ENCODE measurements at regions not wholly inside any gene's neighbourhood (a gene's known extent, or its start where the extent isn't known, plus 50 kb on each side); places are given as distances from the start of the nearest gene placed in this dataset.

GRCh38 chr12:58169826-58170225 lies 228.5 kb downstream of the ATP23 start:
- no peak overlapping the region for H3K4me3 ChIP-seq (replicated peaks; ENCODE audit: low read depth, low read length)
- TF ChIP-seq CTCF (IDR thresholded peaks at IDR 0.05; ENCODE audit: insufficient read depth, low read length, poor library complexity, severe bottlenecking), result no peak
- no peak for DNase-seq (ENCODE audit: extremely low read depth, insufficient read length)

GRCh38 chr12:58171914-58172313 lies 230.5 kb downstream of the ATP23 start:
- no peaks in the 10 kb centered on the region for H3K27me3 ChIP-seq (replicated peaks; ENCODE audit: control insufficient read depth, insufficient read depth, low read length)
- no peak for DNase-seq (ENCODE audit: extremely low read depth, insufficient read length)
- no peaks in the 10 kb centered on the region for H3K36me3 ChIP-seq (ENCODE audit: control insufficient read depth, insufficient read depth, low read length)
- no peak for TF ChIP-seq CTCF (IDR thresholded peaks at IDR 0.05; ENCODE audit: insufficient read depth, low read length, poor library complexity, severe bottlenecking)
- H3K4me3 ChIP-seq (replicated peaks; ENCODE audit: low read depth, low read length), result no peak overlapping the region

More at GRCh38 chr12:58169826-58170225, 228.5 kb downstream of the ATP23 start:
- Histone ChIP-seq H3K36me3 (ENCODE audit: control insufficient read depth, insufficient read depth, low read length) (no peaks in the 10 kb centered on the region), H3K27me3 (replicated peaks; ENCODE audit: control insufficient read depth, insufficient read depth, low read length) (no peaks in the 10 kb centered on the region; the same call in 1 of the 2 replicates)

GRCh38 chr12:58172433-58173073 lies 231.2 kb downstream of the ATP23 start:
- no peak for DNase-seq (ENCODE audit: extremely low read depth, insufficient read length)
- no peaks in the 10 kb centered on the region for H3K27me3 ChIP-seq (replicated peaks; ENCODE audit: control insufficient read depth, insufficient read depth, low read length)
- TF ChIP-seq CTCF (IDR thresholded peaks at IDR 0.05; ENCODE audit: insufficient read depth, low read length, poor library complexity, severe bottlenecking), result no peak
- no peaks in the 10 kb centered on the region for H3K36me3 ChIP-seq (ENCODE audit: control insufficient read depth, insufficient read depth, low read length)
- no peak overlapping the region for H3K4me3 ChIP-seq (replicated peaks; ENCODE audit: low read depth, low read length)

GRCh38 chr12:58174316-58174715 lies 232.9 kb downstream of the ATP23 start:
- Histone ChIP-seq H3K36me3 (ENCODE audit: control insufficient read depth, insufficient read depth, low read length) (no peaks in the 10 kb centered on the region), H3K27me3 (replicated peaks; ENCODE audit: control insufficient read depth, insufficient read depth, low read length) (no peaks in the 10 kb centered on the region), H3K4me3 (replicated peaks; ENCODE audit: low read depth, low read length) (no peak overlapping the region)
- DNase-seq (ENCODE audit: extremely low read depth, insufficient read length), result no peak
- TF ChIP-seq CTCF (IDR thresholded peaks at IDR 0.05; ENCODE audit: insufficient read depth, low read length, poor library complexity, severe bottlenecking), result no peak

GRCh38 chr12:58176296-58176869 lies 235.0 kb downstream of the ATP23 start:
- Histone ChIP-seq H3K36me3 (ENCODE audit: control insufficient read depth, insufficient read depth, low read length) (no peaks in the 10 kb centered on the region), H3K27me3 (replicated peaks; ENCODE audit: control insufficient read depth, insufficient read depth, low read length) (no peaks in the 10 kb centered on the region), H3K4me3 (replicated peaks; ENCODE audit: low read depth, low read length) (no peak overlapping the region)
- DNase-seq (ENCODE audit: extremely low read depth, insufficient read length), result no peak
- TF ChIP-seq CTCF (IDR thresholded peaks at IDR 0.05; ENCODE audit: insufficient read depth, low read length, poor library complexity, severe bottlenecking), result peak; percentile 62

Data from GM06990 (cell line).